Ishikawa (cell line): ENCODE measurements at regions not wholly inside any gene's neighbourhood (a gene's known extent, or its start where the extent isn't known, plus 50 kb on each side); places are given as distances from the start of the nearest gene placed in this dataset.

ENCODE experiments used
- CEBPB ChIP-seq: IDR thresholded peaks from 2 replicates; pipeline ENCODE4 v1.6.1; 2012
- CREB1 ChIP-seq: IDR thresholded peaks from 2 replicates; pipeline ENCODE4 v1.6.1; 2012; ENCODE audit warnings: low read depth
- EGR1 ChIP-seq: IDR thresholded peaks from 2 replicates; pipeline ENCODE4 v1.6.1; 2012
- EP300 ChIP-seq: IDR thresholded peaks from 2 replicates; pipeline ENCODE4 v1.6.1; 2012; ENCODE audit warnings: borderline replicate concordance
- FOXM1 ChIP-seq: IDR thresholded peaks from 2 replicates; pipeline ENCODE4 v1.6.1; 2012; ENCODE audit warnings: low read depth, borderline replicate concordance
- MAX ChIP-seq: IDR thresholded peaks from 2 replicates; pipeline ENCODE4 v1.6.1; 2012
- RAD21 ChIP-seq: IDR thresholded peaks from 2 replicates; pipeline ENCODE4 v1.6.1; 2012; ENCODE audit warnings: low read depth
- REST ChIP-seq: IDR thresholded peaks from 2 replicates; pipeline ENCODE4 v1.6.1; 2012; ENCODE audit warnings: low read depth, mild to moderate bottlenecking
- TAF1 ChIP-seq: IDR thresholded peaks from 2 replicates; pipeline ENCODE4 v1.6.1; 2012; ENCODE audit warnings: low read depth, mild to moderate bottlenecking
- TCF12 ChIP-seq: IDR thresholded peaks from 2 replicates; pipeline ENCODE4 v1.6.1; 2012; ENCODE audit warnings: low read depth
- TEAD4 ChIP-seq: IDR thresholded peaks from 2 replicates; pipeline ENCODE4 v1.6.1; 2012
- YY1 ChIP-seq: IDR thresholded peaks from 2 replicates; pipeline ENCODE4 v1.6.1; 2012; ENCODE audit warnings: low read depth
- ZBTB7A ChIP-seq: IDR thresholded peaks from 2 replicates; pipeline ENCODE4 v1.6.1; 2012; ENCODE audit warnings: low read depth

GRCh38 chr3:117486719-117487716 is 777.4 kb downstream of the TUSC7 start:
- TF ChIP-seq TCF12, result no peak
- TF ChIP-seq ZBTB7A, result no peak
- TF ChIP-seq MAX, result no peak
- no peak for TF ChIP-seq TAF1
- TF ChIP-seq REST, result no peak
- no peak for TF ChIP-seq YY1
- TF ChIP-seq EP300, result no peak
- no peak for TF ChIP-seq TEAD4
- no peak for TF ChIP-seq CEBPB
- no peak for TF ChIP-seq EGR1
- TF ChIP-seq RAD21, result no peak
- TF ChIP-seq FOXM1, result no peak
- no peak for TF ChIP-seq CREB1
